ENCODE measurements at regions not wholly inside any gene's neighbourhood (a gene's known extent, or its start where the extent isn't known, plus 50 kb on each side); places are given as distances from the start of the nearest gene placed in this dataset.

DNA sequence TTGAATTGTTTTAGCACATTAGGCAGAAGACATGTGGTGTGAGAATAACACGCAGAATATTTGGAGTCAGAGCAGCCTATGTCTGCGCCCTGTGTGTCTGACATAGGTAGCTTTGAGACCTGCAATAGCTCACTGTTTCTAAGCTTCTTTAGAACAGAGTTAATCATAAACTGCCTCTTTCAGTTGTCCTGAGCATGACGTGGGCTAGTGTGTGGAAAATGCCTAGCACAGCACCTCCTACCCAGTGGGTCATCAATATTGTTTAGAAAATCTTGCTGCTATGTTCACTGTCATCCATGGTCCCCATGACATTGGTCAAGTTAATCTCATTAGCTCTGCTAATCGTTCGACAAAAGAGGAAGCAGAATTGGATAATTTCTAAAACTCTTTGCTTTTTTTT lies 357.4 kb upstream of the SGCD start:
- no peak for DNase-seq (ENCODE audit: low read depth)

GRCh38 chr5:155974369-155974768 lies 352.6 kb upstream of the SGCD start:
- DNase-seq (ENCODE audit: low read depth), result no peak

GRCh38 chr5:155978850-155979249 lies 348.1 kb upstream of the SGCD start:
- no peak for DNase-seq (ENCODE audit: low read depth)

- DNase-seq (ENCODE audit: low read depth), result no peak
Measured at GRCh38 chr5:155982354-155982753, 344.6 kb upstream of the SGCD start.

DNA sequence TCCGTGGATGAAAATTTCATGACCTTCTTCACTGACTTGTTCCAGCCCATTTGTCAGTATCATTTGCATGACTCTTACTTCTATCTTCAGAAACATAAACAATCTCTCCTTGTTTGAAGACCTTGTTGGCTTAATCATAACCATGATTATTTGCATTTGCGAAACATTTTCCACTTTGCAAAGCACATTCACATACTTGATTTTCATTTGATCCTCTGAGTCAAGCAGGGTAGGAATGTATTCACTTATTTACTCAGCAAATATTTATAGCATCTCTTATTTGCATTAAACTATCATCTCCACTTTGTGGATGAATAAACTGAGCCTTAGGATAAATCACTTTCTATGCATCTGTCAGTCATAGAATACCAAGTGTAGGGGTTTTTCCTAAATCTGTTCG lies 343.0 kb upstream of the SGCD start:
- no peak for DNase-seq (ENCODE audit: low read depth)

- no peak for DNase-seq (ENCODE audit: low read depth)
Measured at GRCh38 chr5:155987265-155987810, 339.6 kb upstream of the SGCD start.

- DNase-seq (ENCODE audit: low read depth), result no peak
Measured at GRCh38 chr5:155989879-155990278, 337.1 kb upstream of the SGCD start.

DNA sequence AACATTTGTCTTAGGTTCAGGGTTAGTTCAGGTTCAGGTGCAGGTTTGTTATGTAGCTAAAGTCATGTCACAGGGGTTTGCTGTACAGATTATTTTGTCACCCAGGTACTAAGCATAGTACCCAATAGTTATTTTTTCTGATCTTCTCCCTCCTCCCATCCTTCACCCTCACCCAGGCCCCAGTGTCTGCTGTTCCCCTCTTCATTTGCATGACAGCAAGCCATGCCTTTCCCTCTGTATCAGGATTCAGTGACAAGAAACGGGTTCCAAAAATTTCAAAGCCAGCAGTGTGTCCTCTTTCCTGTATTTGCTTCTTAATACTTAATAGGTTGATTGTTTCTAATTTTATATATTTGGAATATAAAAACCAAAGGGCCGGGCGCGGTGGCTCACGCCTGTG lies 330.8 kb upstream of the SGCD start:
- no peak for DNase-seq (ENCODE audit: low read depth)

DNA sequence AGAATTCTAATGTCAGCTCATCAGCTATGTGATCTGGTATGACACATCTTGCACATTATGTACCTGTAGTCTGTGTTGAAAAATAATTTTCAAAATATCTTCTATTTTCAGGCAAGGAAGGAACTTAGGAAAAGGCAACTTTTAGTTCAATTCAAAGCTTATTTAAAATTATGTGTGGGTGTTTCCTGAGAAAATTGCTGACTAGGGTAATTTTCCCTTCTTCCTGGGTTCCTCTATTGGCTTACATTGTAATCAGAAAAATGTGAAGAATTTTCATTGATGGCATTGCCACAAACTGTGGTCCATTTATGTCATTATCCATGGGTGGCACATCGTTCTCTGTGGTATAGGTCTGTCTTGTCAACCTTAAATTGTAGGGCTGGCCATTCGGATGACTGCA lies 328.7 kb upstream of the SGCD start:
- no peak for DNase-seq (ENCODE audit: low read depth)

- DNase-seq (ENCODE audit: low read depth), result no peak
Measured at GRCh38 chr5:156000115-156000514, 326.8 kb upstream of the SGCD start.

DNA sequence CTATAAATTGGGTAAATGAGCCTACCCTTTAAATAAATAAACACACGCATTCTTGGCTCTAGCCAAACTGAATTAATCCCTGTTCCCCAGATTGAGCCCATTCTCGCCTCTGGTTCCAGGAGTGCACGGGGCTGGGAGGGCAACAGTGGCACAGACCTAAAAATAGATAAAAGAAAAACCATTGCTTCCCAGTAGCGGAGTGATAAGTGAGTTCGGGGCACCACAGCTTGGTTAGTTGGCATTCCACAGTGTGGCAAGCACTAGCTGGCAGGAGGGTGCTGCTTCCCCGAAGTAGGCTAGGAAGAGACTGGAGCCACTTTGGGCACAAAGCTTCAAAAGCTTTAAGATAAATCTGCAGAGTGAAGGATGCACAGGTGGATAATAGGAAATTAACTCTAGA lies 322.2 kb upstream of the SGCD start:
- DNase-seq (ENCODE audit: low read depth), result no peak

DNA sequence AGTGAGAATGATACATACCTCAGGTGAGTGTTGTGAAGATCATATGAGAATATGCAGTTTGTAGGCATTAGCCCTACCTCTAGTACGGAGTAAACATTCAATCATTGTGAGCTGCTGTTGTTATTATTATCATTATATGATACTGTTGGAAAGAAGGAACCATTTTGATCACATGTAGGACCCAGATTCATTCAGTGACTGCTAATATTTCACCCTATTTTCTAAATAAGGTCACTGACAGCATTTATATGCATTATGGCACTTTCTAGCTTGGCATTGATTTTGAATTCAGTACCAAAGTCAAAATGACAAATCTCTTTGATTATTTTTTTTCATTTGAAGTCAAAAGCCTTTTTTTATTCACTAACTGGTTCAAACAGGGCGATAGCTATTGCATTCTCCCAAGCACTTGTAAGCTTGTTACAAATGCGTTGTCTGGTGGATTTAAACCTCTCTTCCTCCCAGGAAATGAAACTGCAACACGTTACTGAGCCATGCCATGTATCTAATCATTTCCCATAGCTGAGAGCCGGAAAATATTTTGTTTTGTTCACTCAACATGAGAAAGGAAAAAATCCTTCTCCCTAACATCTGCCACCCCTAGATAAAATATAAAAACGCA lies 320.8 kb upstream of the SGCD start:
- DNase-seq (ENCODE audit: low read depth), result no peak

GRCh38 chr5:156008844-156009243 lies 318.1 kb upstream of the SGCD start:
- no peak for DNase-seq (ENCODE audit: low read depth)

GRCh38 chr5:156009583-156009982 lies 317.4 kb upstream of the SGCD start:
- DNase-seq (ENCODE audit: low read depth), result no peak

- no peak for DNase-seq (ENCODE audit: low read depth)
Measured at GRCh38 chr5:156015137-156015536, 311.8 kb upstream of the SGCD start.

DNA sequence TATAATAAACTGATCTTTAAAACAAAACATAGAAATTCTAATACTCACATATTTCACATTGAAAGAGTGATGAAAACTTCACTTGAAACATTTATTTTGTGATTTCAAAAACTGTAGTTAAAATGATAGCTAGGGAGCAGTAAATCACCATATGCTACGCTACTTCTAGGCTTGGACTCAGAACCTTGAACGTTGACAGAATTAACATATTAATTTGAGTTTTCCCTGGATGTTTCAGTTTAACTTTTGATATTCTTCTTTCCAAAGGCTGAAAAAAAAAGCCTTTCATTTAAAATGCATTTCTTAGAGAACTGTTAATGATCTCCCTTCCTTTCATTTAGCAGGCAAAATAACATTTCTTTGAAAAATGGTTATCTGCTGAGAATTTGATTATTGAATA lies 307.8 kb upstream of the SGCD start:
- no peak for DNase-seq (ENCODE audit: low read depth)

- DNase-seq (ENCODE audit: low read depth), result no peak
Measured at GRCh38 chr5:156019571-156020180, 307.3 kb upstream of the SGCD start.

DNA sequence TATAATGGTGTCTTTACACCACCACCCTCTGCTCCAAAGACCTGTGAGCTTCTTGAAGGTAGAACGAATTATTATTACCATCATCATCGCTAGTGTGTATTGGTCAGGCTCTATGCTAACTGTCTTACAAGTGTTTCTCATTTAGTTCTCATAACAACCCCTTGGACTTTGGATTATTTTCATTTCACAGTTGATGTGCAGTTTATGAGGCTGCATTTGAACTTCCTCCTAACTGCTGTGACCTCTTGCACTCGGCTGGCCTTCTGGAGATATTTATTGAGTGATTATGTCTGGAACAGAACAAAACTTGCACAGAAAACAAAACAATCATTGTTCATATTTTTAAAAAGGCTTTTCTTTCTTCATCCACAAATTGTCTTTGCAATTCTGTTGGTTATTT lies 306.3 kb upstream of the SGCD start:
- DNase-seq (ENCODE audit: low read depth), result no peak

DNA sequence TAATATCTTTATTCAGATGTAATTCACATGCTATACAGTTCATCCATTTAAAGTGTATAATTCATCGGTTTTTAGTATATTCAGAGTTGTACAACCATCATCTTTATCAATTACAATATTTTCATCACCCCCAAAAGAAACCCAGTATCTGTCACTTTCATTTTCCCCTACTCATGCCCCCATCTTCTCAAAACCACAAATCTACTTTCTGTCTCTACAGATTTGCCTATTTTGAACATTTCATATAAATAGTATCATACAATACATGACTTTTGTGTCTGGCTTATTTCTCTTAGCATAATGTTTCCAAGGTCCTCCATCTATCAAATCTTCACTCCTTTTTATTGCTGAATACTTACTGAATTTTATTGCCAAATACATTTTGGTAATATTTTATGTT lies 305.1 kb upstream of the SGCD start:
- DNase-seq (ENCODE audit: low read depth), result no peak

DNA sequence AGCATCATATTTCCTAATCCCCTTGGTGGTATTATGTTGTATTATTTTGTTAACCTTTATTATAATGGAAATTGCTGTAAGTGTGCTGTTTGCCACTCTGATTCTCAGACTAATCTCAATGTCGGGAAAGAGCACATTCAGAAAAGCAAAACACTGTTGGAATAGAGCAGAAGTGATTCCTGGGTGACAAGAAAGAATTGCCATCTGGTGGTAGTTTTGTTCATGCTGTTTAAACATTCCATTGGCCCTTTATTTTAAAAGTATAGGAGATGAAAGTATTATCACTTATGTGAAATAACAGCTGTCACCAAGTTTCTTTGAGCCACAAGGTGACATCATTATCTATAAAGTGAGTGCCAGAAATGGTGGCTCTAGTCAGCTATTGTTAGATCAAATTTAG lies 301.3 kb upstream of the SGCD start:
- no peak for DNase-seq (ENCODE audit: low read depth)

- DNase-seq (ENCODE audit: low read depth), result no peak
Measured at GRCh38 chr5:156031181-156031580, 295.8 kb upstream of the SGCD start.

- no peak for DNase-seq (ENCODE audit: low read depth)
Measured at GRCh38 chr5:156036640-156037039, 290.3 kb upstream of the SGCD start.

DNA sequence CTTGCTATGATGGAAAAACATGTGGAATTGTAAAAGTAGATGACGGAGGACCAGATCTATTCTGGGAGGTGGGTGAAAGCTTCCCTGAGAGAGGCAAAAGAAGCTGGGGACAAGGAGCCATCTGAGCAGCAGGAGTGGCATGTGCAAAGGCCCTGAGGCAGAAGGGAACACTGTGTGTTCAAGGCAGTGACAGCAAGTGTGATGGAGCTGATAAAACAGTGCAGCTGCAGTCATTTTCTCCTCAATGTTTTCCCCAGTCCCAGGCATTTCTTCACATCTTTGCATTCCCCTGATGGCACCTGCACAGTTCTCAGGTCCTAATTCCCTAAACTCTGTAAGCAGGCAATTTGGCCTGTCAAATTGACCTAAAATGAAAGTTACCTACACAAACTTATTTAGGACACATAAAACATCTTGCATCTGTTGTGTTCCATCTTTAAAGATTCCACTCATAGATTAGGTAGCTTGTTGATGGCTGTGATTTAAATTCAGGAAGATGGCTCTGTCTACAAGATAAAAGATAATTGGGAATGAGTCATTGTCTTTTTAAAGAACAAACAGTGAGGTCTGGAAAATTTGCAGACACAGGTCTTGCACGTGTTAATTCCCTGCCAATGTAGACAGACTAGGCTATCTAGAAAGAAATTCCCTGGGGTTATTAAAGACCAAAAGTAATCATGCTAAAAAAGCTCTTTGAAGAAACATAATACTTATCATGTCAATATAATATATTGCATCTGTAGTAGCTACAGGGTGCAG lies 289.6 kb upstream of the SGCD start:
- no peak for DNase-seq (ENCODE audit: low read depth)
